SK-N-SH (cell line): ENCODE measurements at regions not wholly inside any gene's neighbourhood (a gene's known extent, or its start where the extent isn't known, plus 50 kb on each side); places are given as distances from the start of the nearest gene placed in this dataset.

Experiments used
- CTCF ChIA-PET: fragments of 300-600, 350-600 bp; formaldehyde crosslinking; extraction: SDS; loops from one replicate; lab custom pipeline; 2021; lab: Yijun Ruan, JAX
- POLR2A ChIA-PET: fragments of 350-600 bp; sonication (Branson Sonifier 250); formaldehyde crosslinking; extraction: SDS; loops from one replicate; lab custom pipeline; 2020; ENCODE audit warnings: antibody characterized with exemption, inconsistent platforms; lab: Yijun Ruan, JAX
- DNase-seq: peaks from one replicate; pipeline ENCODE4 v3.0.0; 2012
- H2AFZ ChIP-seq: fragments of 200-600 bp; sonication (generic); 2 replicates; pipeline ENCODE4 v1.8.1; 2016; ENCODE audit warnings: antibody characterized with exemption, mild to moderate bottlenecking, low read depth
- H3F3A ChIP-seq: fragments of 200-600 bp; sonication (generic); replicated peaks from 2 replicates; pipeline ENCODE3; 2016; ENCODE audit warnings: antibody characterized with exemption, mild to moderate bottlenecking; ENCODE audit not compliant: insufficient read depth
- H3K27ac ChIP-seq, 2 experiments: fragments of 200-500 bp in 1 of 2; fragments of 200-600 bp in 1 of 2; sonication (Bioruptor generic) in 1 of 2; sonication (generic), shearing (Covaris generic) in 1 of 2; 2 replicates each; pipeline versions ENCODE4 v1.5.1 to v1.6.1; 2014 to 2016; ENCODE audit warnings: low read depth in 2 of 2, inconsistent platforms in 1 of 2, low read length in 1 of 2, mild to moderate bottlenecking in 1 of 2, mixed read lengths in 1 of 2
- H3K27me3 ChIP-seq: fragments of 200-600 bp; sonication (generic), shearing (Covaris generic); 2 replicates; pipeline ENCODE4 v1.6.1; 2016; ENCODE audit warnings: mixed run types; ENCODE audit not compliant: insufficient read depth
- H3K36me3 ChIP-seq, 2 experiments: fragments of 200-500 bp in 1 of 2; fragments of 200-600 bp in 1 of 2; sonication (Bioruptor generic) in 1 of 2; sonication (generic) in 1 of 2; replicated peaks in 1 of 2; 2 replicates each; pipeline versions ENCODE3 to v1.5.1; 2014 to 2016; ENCODE audit warnings: low read length in 1 of 2, mild to moderate bottlenecking in 1 of 2; ENCODE audit not compliant: insufficient read depth in 2 of 2, control insufficient read depth in 1 of 2
- H3K4me1 ChIP-seq, 2 experiments: fragments of 200-500 bp in 1 of 2; fragments of 200-600 bp in 1 of 2; sonication (Bioruptor generic) in 1 of 2; sonication (generic), shearing (Covaris generic) in 1 of 2; 2 replicates each; pipeline versions ENCODE4 v1.5.1 to v1.6.1; 2014 to 2016; ENCODE audit warnings: low read depth in 1 of 2, low read length in 1 of 2, mixed run types in 1 of 2; ENCODE audit not compliant: insufficient read depth in 2 of 2, control insufficient read depth in 1 of 2
- H3K4me2 ChIP-seq: fragments of 200-600 bp; sonication (generic), shearing (Covaris generic); 2 replicates; pipeline ENCODE4 v1.6.1; 2017; ENCODE audit warnings: mixed run types
- H3K4me3 ChIP-seq, 2 experiments: fragments of 200-500 bp in 1 of 2; fragments of 200-600 bp in 1 of 2; sonication (Bioruptor generic) in 1 of 2; sonication (generic), shearing (Covaris generic) in 1 of 2; 2 replicates each; pipeline versions ENCODE4 v1.5.1 to v1.8.1; 2014 to 2016; ENCODE audit warnings: low read depth in 2 of 2, inconsistent platforms in 1 of 2, low read length in 1 of 2, mild to moderate bottlenecking in 1 of 2, mixed read lengths in 1 of 2, moderate library complexity in 1 of 2
- H3K79me2 ChIP-seq: fragments of 200-600 bp; sonication (generic); 2 replicates; pipeline ENCODE4 v1.8.1; 2017; ENCODE audit warnings: mild to moderate bottlenecking; ENCODE audit not compliant: insufficient read depth
- H3K9ac ChIP-seq: fragments of 200-600 bp; sonication (generic); 2 replicates; pipeline ENCODE4 v1.6.1; 2017; ENCODE audit warnings: mixed run types
- H3K9me2 ChIP-seq: fragments of 200-600 bp; sonication (generic); 2 replicates; pipeline ENCODE4 v1.6.1; 2017; ENCODE audit warnings: mixed run types
- H3K9me3 ChIP-seq: fragments of 200-600 bp; sonication (generic); 2 replicates; pipeline ENCODE4 v1.6.1; 2017; ENCODE audit warnings: mixed run types, mild to moderate bottlenecking, moderate library complexity
- H4K20me1 ChIP-seq: fragments of 200-600 bp; sonication (generic); 2 replicates; pipeline ENCODE4 v1.6.1; 2017; ENCODE audit warnings: mild to moderate bottlenecking, mixed run types; ENCODE audit not compliant: insufficient read depth
- EP300 ChIP-seq, 2 experiments: IDR thresholded peaks; 2 replicates each; pipeline versions ENCODE4 v1.4.0 to v1.6.1; 2012; ENCODE audit warnings: borderline replicate concordance in 1 of 2, low read depth in 1 of 2, low read length in 1 of 2
- FOSL2 ChIP-seq: IDR thresholded peaks from 2 replicates; pipeline ENCODE4 v1.4.0; 2012; ENCODE audit warnings: low read depth, mild to moderate bottlenecking, moderate library complexity, borderline replicate concordance
- FOXJ3 ChIP-seq: sonication (generic); formaldehyde crosslinking; IDR thresholded peaks from 2 replicates; pipeline ENCODE4 v1.5.1; 2020; ENCODE audit warnings: mild to moderate bottlenecking, missing genetic modification reagents
- GABPA ChIP-seq: IDR thresholded peaks from 2 replicates; pipeline ENCODE4 v1.4.0; 2012; ENCODE audit warnings: low read depth, mild to moderate bottlenecking
- MEF2A ChIP-seq: IDR thresholded peaks from 2 replicates; pipeline ENCODE4 v1.4.0; 2012; ENCODE audit warnings: low read depth, borderline replicate concordance
- MXI1 ChIP-seq: IDR thresholded peaks from 2 replicates; pipeline ENCODE4 v1.6.1; 2012; ENCODE audit warnings: mild to moderate bottlenecking, low read depth, low read length, improper control_type of control experiment
- NRF1 ChIP-seq: IDR thresholded peaks from 2 replicates; pipeline ENCODE4 v1.6.1; 2012; ENCODE audit warnings: low read depth, mild to moderate bottlenecking, low read length
- RXRA ChIP-seq: IDR thresholded peaks from 2 replicates; pipeline ENCODE4 v1.4.0; 2012; ENCODE audit warnings: low read depth, mild to moderate bottlenecking, borderline replicate concordance
- TAF1 ChIP-seq: IDR thresholded peaks from 2 replicates; pipeline ENCODE4 v1.6.1; 2012; ENCODE audit warnings: low read depth, mild to moderate bottlenecking, low read length, moderate library complexity, borderline replicate concordance
- TCF12 ChIP-seq: IDR thresholded peaks from 2 replicates; pipeline ENCODE4 v1.4.0; 2012
- WGBS: methylation state at CpG from one replicate; pipeline ENCODE4 v1.1.6; 2017; ENCODE audit warnings: low lambda C conversion rate; 5-methylcytosine and 5-hydroxymethylcytosine counted together
- TF ChIP-seq, protein P1 (sequence below): IDR thresholded peaks from 2 replicates; pipeline ENCODE4 v1.4.0; 2012; ENCODE audit warnings: low read depth, borderline replicate concordance
- TF ChIP-seq, protein P2 (sequence below): fragments of 200-600 bp; sonication (generic); IDR thresholded peaks from 2 replicates; pipeline ENCODE4 v1.6.1; 2017; ENCODE audit warnings: antibody characterized with exemption, mild to moderate bottlenecking, moderate library complexity
- TF ChIP-seq, protein P3 (sequence below): fragments of 150-350 bp; IDR thresholded peaks from 2 replicates; pipeline ENCODE4 v1.6.1; 2016; ENCODE audit warnings: mild to moderate bottlenecking, low read depth, low read length
- TF ChIP-seq, protein P4 (sequence below): fragments of 150-350 bp; IDR thresholded peaks from 2 replicates; pipeline ENCODE4 v1.6.1; 2017; ENCODE audit warnings: antibody characterized with exemption, low read length, low read depth, borderline replicate concordance

DNA sequence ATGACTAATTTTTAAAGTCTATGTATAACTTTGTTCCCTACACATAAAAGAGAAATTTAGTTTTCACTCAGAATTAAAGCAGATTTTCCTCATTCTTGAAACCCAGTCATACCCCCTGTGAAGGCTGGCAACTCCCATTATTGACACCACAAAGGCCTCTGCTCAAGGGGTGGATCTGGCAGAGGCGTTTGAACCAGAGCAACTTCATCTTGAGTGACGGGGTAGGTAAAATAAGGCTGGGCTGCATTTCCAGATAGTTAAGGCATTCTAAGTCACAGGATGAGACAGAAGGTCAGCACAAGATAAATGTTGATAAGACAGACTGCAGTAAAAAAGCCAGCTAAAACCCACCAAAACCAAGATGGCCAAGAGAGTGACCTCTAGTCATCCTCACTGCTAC is 177.2 kb upstream of the OR13F1 start (continued):
- TF ChIP-seq, protein P1, sequence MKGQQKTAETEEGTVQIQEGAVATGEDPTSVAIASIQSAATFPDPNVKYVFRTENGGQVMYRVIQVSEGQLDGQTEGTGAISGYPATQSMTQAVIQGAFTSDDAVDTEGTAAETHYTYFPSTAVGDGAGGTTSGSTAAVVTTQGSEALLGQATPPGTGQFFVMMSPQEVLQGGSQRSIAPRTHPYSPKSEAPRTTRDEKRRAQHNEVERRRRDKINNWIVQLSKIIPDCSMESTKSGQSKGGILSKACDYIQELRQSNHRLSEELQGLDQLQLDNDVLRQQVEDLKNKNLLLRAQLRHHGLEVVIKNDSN, result no peak
- TF ChIP-seq, protein P2, sequence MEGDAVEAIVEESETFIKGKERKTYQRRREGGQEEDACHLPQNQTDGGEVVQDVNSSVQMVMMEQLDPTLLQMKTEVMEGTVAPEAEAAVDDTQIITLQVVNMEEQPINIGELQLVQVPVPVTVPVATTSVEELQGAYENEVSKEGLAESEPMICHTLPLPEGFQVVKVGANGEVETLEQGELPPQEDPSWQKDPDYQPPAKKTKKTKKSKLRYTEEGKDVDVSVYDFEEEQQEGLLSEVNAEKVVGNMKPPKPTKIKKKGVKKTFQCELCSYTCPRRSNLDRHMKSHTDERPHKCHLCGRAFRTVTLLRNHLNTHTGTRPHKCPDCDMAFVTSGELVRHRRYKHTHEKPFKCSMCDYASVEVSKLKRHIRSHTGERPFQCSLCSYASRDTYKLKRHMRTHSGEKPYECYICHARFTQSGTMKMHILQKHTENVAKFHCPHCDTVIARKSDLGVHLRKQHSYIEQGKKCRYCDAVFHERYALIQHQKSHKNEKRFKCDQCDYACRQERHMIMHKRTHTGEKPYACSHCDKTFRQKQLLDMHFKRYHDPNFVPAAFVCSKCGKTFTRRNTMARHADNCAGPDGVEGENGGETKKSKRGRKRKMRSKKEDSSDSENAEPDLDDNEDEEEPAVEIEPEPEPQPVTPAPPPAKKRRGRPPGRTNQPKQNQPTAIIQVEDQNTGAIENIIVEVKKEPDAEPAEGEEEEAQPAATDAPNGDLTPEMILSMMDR, result no peak
- TF ChIP-seq, protein P3, sequence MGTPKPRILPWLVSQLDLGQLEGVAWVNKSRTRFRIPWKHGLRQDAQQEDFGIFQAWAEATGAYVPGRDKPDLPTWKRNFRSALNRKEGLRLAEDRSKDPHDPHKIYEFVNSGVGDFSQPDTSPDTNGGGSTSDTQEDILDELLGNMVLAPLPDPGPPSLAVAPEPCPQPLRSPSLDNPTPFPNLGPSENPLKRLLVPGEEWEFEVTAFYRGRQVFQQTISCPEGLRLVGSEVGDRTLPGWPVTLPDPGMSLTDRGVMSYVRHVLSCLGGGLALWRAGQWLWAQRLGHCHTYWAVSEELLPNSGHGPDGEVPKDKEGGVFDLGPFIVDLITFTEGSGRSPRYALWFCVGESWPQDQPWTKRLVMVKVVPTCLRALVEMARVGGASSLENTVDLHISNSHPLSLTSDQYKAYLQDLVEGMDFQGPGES, result no peak

DNA sequence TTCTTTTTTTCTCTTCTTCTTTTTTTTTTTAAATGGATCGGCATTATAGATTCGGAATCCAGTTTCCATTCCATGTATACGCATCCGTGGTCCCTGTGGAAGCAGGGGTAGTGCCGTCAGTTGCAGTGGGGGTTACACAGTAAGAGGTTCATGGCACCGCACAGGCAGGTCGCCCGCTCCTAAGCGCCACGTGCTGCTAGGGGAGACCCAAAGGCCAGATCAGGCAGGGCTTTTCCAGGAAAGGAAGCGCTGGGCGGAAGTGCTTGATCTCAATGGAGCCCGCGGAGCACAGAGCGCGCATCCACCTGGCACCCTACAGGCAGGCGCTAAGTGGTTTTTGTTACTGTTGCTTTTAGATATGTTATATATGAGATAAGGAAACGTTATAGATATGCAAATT is 174.8 kb upstream of the OR13F1 start:
- CTCF ChIA-PET, result no interaction called here
- WGBS, result 70% methylated on average over 18 of the region's 18 CpGs

More for the DNA sequence above, 174.8 kb upstream of the OR13F1 start:
- Histone ChIP-seq H3F3A (no peaks in the 10 kb centered on the region), H3K4me2 (no peak overlapping the region), H3K27ac (no peak overlapping the region), H3K79me2 (no peaks in the 10 kb centered on the region), H3K9me2 (no peaks in the 10 kb centered on the region), H3K4me1 (no peaks in the 10 kb centered on the region), H4K20me1 (no peaks in the 10 kb centered on the region), H3K4me3 (no peak overlapping the region), H2AFZ (no peak overlapping the region), H3K27me3 (no peaks in the 10 kb centered on the region), H3K9ac (no peak overlapping the region), H3K36me3 (no peaks in the 10 kb centered on the region), H3K9me3 (no peaks in the 10 kb centered on the region)
- TF ChIP-seq EP300 (IDR thresholded peaks at IDR 0.05; ENCODE audit: borderline replicate concordance in 1 of 2, low read depth in 1 of 2, low read length in 1 of 2) (no peak), TAF1 (no peak), FOXJ3 (CRISPR knock-in tag) (no peak), RXRA (no peak), GABPA (no peak), MXI1 (no peak), NRF1 (no peak), FOSL2 (no peak), MEF2A (no peak), TCF12 (no peak)
- TF ChIP-seq, protein P4, sequence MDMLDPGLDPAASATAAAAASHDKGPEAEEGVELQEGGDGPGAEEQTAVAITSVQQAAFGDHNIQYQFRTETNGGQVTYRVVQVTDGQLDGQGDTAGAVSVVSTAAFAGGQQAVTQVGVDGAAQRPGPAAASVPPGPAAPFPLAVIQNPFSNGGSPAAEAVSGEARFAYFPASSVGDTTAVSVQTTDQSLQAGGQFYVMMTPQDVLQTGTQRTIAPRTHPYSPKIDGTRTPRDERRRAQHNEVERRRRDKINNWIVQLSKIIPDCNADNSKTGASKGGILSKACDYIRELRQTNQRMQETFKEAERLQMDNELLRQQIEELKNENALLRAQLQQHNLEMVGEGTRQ, result no peak
- TF ChIP-seq, protein P3, result no peak
- no peak for DNase-seq
- POLR2A ChIA-PET, result no interaction called here
